ENCODE measurements at regions not wholly inside any gene's neighbourhood (a gene's known extent, or its start where the extent isn't known, plus 50 kb on each side); places are given as distances from the start of the nearest gene placed in this dataset.
"Not testable (repeated sequence)": the region's sequence is repeated elsewhere in the genome, so short reads cannot be mapped to it uniquely, and the experiment has no call there.

- no peak for DNase-seq (ENCODE audit: low spot score)
Measured at GRCh38 chr1:163983097-163983496, 575.9 kb upstream of the PBX1 start.

DNA sequence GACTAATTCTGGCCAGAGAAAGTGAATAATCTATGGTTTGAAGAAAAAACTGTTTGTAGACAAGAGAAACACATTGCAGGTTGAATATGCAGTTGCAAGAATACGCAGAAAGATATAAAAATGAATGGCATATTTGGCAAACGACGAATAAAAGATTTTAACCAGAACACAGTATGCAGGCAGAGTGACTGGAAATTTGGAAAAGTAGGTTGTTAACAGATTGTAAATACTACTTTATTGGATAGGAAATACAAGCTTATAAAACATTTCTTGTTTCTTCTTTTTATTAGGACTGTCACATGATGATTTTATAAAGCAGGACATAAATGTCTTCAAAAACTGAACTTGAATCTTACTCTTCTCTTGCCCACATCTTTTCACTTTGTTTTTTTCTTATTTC lies 573.3 kb upstream of the PBX1 start:
- DNase-seq (ENCODE audit: low spot score): no peak

DNA sequence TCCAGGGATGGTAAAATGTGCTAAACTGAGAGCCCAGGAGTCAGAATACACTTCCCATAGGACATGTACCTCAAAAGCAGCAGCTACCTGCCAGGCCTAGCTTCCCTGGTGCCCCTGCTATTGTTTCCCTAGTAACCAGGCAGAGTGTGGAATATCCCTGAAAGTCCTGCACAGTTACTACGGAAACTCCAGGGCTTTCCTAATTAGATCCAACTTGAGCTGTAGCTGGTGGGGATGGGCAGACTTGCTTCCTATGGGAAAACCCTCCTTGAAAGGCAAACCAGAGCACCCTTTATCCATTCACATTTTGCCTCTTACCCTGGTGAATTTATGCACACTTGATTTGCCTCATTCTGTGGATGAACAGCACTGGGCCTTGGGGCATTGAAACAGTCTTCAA lies 559.9 kb upstream of the PBX1 start:
- no peak for DNase-seq (ENCODE audit: low spot score)

- not testable (repeated sequence) for DNase-seq (ENCODE audit: low spot score)
Measured at GRCh38 chr1:164006186-164006585, 552.8 kb upstream of the PBX1 start.

GRCh38 chr1:164006621-164007020 lies 552.4 kb upstream of the PBX1 start:
- no peak for DNase-seq (ENCODE audit: low spot score)

GRCh38 chr1:164017239-164017638 lies 541.7 kb upstream of the PBX1 start:
- DNase-seq (ENCODE audit: low spot score): no peak

GRCh38 chr1:164020391-164020790 lies 538.6 kb upstream of the PBX1 start:
- DNase-seq (ENCODE audit: low spot score): no peak

DNA sequence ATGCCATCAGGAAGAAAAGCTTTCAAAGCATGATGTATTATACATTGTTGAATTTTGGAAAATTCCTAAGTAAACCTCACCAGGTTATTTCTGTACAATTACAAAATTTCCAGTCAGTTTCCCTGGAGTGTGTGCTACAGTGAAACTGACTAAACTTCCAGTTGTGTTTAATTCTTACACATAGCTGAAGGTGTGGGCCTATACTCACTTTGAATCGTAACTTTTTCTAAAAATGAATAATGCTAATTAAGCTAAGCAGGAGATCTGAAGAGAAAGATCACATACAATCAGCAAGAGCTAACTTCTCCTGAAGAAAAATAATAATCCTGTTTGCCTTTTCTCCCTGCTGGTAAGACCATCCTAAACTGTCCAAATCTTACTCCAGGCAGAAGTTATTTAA lies 537.2 kb upstream of the PBX1 start:
- no peak for DNase-seq (ENCODE audit: low spot score)

- no peak for DNase-seq (ENCODE audit: low spot score)
Measured at GRCh38 chr1:164033782-164034181, 525.2 kb upstream of the PBX1 start.

DNA sequence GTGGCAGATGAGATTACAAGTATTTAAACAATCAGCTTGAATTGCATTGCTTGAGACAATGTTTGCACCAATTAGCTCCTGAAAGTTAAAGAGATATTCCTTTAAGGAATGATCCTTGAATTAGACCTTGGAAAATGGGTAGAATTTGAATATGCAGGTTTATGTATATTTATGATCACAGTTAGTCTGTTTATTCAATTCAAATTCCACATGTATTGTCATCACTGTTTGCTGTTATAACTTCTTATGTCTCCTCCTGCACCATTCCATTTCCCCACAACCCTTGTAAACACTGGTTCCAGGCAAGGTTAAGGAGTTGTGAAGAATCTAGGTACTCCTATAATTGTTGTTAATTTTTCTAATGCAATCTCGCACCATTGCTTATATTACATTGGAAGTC lies 518.2 kb upstream of the PBX1 start:
- DNase-seq (ENCODE audit: low spot score): no peak

DNA sequence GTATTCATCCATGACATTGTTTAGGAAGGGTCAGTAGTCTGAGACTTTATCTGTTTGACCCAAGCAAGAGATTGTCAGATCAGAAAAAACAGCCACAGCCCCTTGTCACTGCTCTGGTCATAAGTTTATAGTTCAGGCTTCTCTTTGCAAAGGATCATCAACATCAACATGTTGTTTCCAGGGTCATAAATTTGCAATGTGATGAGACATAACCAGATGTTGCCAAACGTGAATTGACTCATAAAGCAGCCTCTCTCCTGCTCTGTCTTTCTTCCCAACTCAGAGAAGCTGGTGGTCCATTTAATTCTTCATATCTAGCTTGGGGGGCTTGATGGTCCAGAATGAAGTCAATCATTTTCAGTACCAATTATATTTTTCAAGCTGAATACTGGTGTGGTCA lies 507.2 kb upstream of the PBX1 start:
- DNase-seq (ENCODE audit: low spot score): no peak

DNA sequence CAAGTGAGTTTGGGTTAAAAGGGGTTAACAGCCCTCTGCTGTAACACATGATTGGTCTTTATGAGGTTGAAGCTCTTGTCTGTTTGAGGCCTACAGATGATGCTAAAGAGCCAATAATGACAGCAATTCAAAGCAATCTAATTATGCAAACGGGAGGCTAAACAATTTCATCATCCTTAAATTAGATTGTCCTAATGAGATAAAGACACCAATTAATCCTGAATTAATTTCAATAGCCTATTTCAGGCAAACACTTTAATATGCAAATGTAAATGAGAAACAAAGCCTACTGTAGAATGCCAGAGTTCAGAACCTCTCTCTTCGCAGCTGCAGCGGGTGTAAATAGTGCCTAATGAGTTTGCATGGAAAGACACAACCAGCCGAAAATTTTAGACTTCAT lies 504.7 kb upstream of the PBX1 start:
- no peak for DNase-seq (ENCODE audit: low spot score)

DNA sequence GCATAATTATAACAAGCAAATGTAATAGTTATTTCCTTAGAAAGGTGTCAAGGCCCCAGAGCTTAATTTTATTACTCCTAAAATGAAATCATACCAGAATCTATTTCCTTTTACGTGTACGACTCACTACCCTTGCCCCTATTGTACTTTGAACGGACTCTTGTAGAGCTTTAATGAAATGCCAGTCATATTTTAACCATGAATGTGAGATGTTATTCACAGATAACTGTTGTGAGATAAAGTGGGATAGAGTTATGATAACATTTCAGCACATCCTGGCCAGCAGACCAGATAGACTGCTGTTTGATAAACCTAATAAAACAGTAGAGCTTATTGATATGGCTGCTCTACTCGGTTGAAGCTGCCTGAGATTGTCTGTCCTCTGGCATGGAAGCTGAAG lies 500.8 kb upstream of the PBX1 start:
- no peak for DNase-seq (ENCODE audit: low spot score)

DNA sequence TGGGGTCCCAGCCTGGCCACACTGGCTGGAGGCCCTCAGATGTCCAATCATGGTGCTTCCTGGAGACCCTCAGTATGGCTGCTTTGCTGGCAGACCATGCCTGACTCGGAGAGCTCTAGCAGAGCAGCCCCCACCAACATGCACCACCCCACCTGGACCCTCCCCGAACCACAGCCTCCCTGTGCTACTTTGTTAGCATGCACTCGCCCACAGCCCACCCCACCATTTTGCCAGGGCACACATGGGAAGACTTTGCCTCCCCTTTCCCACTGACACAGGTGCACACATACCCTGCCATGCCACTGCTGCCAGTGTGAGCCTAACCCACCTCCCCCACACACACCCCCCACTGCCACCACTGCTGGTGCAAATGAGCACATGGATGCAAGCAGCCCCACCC lies 497.5 kb upstream of the PBX1 start:
- no peak for DNase-seq (ENCODE audit: low spot score)

DNA sequence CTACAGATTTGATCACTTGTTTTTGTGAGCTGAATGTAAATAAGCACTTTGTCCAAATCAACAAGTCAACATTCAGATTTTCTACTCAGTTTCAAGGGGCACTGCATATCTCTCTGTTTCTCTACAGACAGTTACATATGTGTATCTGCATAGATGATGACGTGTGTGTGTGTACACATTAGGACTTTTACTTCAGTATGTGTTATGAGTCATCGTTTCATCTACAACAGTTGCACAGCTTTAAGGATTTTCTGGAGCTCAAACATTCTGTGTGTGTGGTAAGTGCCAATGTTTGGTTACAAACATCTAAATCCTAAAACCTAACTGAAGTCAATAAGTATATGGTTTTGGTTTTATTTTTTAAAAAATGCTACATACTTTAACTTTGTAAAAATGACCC lies 494.5 kb upstream of the PBX1 start:
- DNase-seq (ENCODE audit: low spot score): no peak

- no peak for DNase-seq (ENCODE audit: low spot score)
Measured at GRCh38 chr1:164071288-164071687, 487.7 kb upstream of the PBX1 start.

DNA sequence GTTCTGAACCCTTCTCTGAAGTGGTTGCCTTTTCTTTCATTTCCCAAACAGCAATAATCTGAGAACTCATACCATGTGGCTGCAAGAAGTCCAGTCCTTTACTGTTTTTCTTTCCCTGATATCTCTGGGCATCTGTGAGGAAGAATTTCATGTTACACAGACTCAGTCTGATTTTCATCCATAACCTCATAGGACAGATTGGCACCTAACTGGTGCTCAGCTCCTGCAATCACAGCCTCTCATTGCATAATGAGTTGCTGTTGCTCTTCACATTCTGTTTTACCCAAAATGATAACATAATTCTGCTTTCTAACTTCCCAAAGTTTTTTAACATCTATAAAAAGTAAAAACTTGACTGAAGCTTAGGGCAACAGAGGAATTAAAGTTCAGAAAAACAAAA lies 472.2 kb upstream of the PBX1 start:
- DNase-seq (ENCODE audit: low spot score): no peak

DNA sequence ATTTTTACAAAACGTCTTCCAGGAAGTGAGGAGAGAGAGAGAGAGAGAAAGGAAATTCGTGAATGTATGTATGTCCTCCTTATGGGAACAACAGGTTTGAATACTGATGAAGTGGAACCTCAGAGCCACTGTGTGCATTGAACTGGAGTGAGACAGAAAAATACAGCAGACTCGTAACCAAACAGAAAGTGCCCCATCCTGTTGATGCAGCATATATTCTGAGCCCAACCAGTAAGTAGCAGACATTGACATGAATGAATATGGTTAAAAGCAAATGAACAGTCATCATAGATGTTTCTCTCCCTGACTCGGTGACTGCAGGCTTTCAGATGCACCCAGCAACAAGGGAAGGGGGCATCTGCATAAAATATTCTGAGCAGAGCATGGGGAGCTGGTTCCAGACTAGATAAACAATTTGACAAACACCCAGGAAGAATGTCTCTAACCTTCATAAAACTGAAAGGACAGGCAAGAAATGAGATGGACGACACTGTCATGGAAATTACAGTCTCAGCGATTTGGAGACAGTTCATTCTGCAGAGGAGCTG lies 471.0 kb upstream of the PBX1 start:
- DNase-seq (ENCODE audit: low spot score): no peak

DNA sequence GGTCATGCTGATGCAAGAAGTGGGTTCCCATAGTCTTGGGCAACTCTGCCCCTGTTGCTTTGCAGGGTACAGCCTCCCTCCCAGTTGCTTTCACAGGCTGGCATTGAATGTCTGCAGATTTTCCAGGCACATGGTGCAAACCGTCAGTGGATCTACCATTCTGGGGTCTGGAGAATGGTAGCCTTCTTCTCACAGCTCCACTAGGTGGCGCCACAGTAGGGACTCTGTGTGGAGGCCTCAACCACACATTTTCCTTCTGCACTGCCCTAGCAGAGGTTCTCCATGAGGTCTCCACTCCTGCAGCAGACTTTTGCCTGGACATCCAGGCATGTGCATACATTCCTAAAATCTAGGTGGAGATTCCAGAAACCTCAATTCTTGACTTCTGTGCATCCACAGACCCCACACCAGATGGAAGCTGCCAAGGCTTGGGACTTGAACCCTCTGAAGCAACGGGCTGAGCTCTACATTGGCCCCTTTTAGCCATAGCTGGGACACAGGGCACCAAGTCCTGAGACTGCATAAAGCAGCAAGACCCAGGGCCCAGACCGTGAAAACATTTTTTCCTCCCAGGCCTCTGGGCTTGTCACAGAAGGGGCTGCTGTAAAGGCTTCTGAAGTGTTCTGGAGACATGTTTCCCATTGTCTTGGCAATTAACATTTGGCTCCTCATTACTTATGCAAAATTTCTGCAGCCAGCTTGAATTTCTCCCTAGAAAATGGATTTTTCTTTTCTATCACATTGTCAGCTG lies 466.2 kb upstream of the PBX1 start:
- no peak for DNase-seq (ENCODE audit: low spot score)

- DNase-seq (ENCODE audit: low spot score): no peak
Measured at GRCh38 chr1:164093543-164093942, 465.4 kb upstream of the PBX1 start.

DNA sequence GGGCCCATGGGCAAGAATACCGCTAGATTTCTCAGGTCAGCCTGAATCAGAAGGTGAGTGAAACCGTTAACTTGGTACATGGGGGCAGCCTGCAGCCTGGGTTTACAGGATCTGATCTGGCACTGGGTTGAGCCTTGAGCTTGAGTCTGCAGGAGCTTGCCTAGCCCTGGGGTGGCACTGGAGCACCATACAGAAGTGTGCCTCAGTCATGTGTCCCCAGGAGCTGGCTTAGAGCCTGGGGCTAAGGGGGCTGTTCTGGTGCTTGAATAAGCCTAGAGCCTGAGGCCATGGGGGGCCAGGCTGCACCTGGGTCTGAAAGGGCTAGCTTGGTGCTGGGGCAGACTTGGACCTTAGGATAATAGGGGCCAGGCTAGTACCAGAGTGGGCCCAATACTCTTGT lies 457.2 kb upstream of the PBX1 start:
- DNase-seq (ENCODE audit: low spot score): no peak

DNA sequence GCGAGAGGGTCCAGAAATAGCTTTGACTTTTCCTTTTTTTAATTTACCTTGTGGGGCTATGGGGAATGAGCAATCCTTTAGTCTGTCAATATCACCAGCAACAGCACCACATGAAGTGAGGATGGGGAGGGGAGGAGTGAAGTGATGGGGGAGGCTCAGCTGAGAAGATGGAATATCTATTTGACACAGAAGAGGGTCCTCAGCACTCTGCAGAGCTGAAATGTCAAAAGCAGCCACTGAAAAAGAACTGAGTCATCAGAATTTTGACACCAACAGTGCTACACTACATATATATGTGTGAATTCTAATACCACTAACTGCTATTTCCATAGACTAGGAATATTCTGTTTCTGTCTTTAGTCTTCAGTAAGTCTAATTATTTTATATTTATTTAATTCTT lies 427.0 kb upstream of the PBX1 start:
- DNase-seq (ENCODE audit: low spot score): no peak

DNA sequence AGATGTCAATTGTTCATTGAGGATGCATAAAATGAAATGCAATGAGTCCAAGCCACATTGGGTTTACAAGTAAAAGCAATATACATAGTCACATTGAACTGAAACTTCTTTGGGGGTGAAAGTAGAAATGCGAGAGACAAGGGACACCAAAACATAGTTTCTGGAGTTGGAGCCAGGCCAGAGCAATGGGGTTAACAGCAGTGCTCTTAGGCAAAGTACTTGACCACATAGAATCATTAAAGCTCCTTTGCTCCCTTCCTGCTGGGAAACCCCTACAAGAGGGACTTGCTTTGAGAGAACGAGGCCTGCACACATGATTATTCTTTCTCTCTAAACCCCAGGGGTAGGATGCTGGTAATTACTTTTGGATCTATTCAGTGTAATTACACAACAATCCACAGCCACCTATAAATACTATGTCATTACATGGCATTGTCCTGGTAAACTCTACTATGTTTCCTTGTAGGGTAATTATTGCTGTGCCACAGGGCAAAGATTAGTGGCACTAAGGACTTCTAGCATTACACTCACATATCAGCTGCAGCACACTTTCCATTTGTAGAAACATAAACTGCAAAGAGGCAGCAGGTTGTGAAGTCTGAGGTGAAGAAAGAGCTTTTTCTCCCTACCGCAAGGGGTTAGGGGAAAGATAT lies 421.6 kb upstream of the PBX1 start:
- no peak for DNase-seq (ENCODE audit: low spot score)

DNA sequence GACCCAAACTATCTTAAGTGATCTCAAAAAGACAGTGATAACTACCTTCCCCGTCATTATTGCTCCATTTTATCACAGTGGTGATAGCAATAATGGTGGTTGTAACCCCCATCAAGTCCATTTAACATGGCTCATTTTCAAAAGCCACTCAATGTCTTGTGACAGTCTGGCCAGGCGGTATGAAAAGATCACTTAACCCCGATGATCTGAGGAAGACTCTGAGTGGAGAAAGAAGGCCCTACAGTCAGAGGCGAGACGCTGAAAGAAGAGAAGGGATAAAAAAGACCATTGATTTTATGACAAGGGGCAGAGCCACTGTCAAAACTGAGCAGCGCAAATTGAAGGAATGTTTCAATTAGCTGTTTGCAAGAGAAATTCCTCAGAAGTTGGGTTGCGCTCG lies 417.2 kb upstream of the PBX1 start:
- DNase-seq (ENCODE audit: low spot score): no peak
